ENCODE measurements at regions not wholly inside any gene's neighbourhood (a gene's known extent, or its start where the extent isn't known, plus 50 kb on each side); places are given as distances from the start of the nearest gene placed in this dataset.

DNA sequence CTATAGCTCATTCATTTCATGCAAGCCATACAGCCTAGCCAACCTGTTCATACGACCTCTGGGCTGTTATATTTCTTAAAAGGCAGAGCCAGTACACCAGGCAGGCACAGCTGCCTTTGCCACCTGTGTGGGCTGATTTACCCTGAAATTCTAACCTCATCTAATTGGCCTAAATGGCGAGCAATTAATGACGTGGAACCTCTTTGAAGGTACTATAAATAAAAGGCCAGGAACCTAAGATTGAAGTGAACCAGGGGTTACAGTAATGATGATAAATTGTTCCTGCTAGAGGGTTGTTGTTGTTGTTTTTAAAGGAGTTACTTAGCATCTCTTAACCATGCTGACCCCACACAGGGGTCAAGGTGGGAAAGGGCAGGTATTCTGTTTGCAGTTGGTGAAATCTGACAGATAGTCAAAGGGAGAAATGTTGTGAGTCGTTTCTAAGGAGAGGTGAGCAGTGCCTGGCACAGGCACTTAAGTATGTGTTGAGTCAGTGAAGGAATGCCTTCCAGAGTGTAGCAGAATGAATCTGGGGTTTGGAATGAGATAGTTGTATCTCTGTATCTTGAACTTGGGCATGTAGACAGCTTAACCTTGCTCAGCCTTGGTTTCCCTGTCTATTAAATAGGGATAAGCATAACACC is 213.5 kb upstream of the NAV2 start:
- TF ChIP-seq CTCF (IDR thresholded peaks at IDR 0.05) = no peak
- TF ChIP-seq EZH2 (IDR thresholded peaks at IDR 0.05; ENCODE audit: borderline replicate concordance, insufficient read depth, low read depth, low read length, poor library complexity, severe bottlenecking) = no peak

Data from B cell (primary cell).